GM19324 (cell line): ENCODE measurements at regions not wholly inside any gene's neighbourhood (a gene's known extent, or its start where the extent isn't known, plus 50 kb on each side); places are given as distances from the start of the nearest gene placed in this dataset.

Experiments
- ATAC-seq: cut with Tn5 transposase; IDR thresholded peaks from one replicate; pipeline ENCODE4 v1.9.1; 2021; ENCODE audit warnings: mild to moderate bottlenecking, moderate library complexity; ENCODE audit not compliant: unreplicated experiment, low FRiP score

- ATAC-seq, result no peak
These were observed 537.4 kb upstream of the RGS18 start for GRCh38 chr1:191620883-191621282.

GRCh38 chr1:191624044-191624443, 534.2 kb upstream of the RGS18 start:
- ATAC-seq, result no peak

- no peak for ATAC-seq
These were observed 528.4 kb upstream of the RGS18 start for GRCh38 chr1:191629836-191630235.

GRCh38 chr1:191634801-191635508, 523.3 kb upstream of the RGS18 start:
- ATAC-seq, result no peak

- no peak for ATAC-seq
These were observed 521.9 kb upstream of the RGS18 start for GRCh38 chr1:191636345-191636744.

GRCh38 chr1:191641420-191642260, 516.6 kb upstream of the RGS18 start:
- ATAC-seq, result no peak

- no peak for ATAC-seq
These were observed 515.2 kb upstream of the RGS18 start for GRCh38 chr1:191643060-191643459.

GRCh38 chr1:191648939-191649338, 509.3 kb upstream of the RGS18 start:
- no peak for ATAC-seq

GRCh38 chr1:191662051-191662450, 496.2 kb upstream of the RGS18 start:
- ATAC-seq, result no peak

- ATAC-seq, result no peak
These were observed 495.5 kb upstream of the RGS18 start for GRCh38 chr1:191662746-191663145.

- ATAC-seq, result no peak
These were observed 489.7 kb upstream of the RGS18 start for GRCh38 chr1:191668525-191668924.

GRCh38 chr1:191669629-191670028, 488.6 kb upstream of the RGS18 start:
- ATAC-seq, result no peak

- no peak for ATAC-seq
These were observed 487.0 kb upstream of the RGS18 start for GRCh38 chr1:191671236-191671635.

GRCh38 chr1:191674626-191675179, 483.6 kb upstream of the RGS18 start:
- ATAC-seq, result no peak

GRCh38 chr1:191675856-191676783, 482.1 kb upstream of the RGS18 start:
- no peak for ATAC-seq

GRCh38 chr1:191685669-191686068, 472.6 kb upstream of the RGS18 start:
- ATAC-seq, result no peak

GRCh38 chr1:191687721-191688120, 470.5 kb upstream of the RGS18 start:
- no peak for ATAC-seq

- ATAC-seq, result no peak
These were observed 467.3 kb upstream of the RGS18 start for GRCh38 chr1:191690931-191691330.

GRCh38 chr1:191693797-191694196, 464.5 kb upstream of the RGS18 start:
- no peak for ATAC-seq

GRCh38 chr1:191695865-191696264, 462.4 kb upstream of the RGS18 start:
- peak; percentile 80 for ATAC-seq

- no peak for ATAC-seq
These were observed 461.9 kb upstream of the RGS18 start for GRCh38 chr1:191696354-191696753.
